ENCODE measurements at regions not wholly inside any gene's neighbourhood (a gene's known extent, or its start where the extent isn't known, plus 50 kb on each side); places are given as distances from the start of the nearest gene placed in this dataset.

- TF ChIP-seq EP300 (IDR thresholded peaks at IDR 0.05) (no peak), POLR2A (IDR thresholded peaks at IDR 0.05) (no peak), CTCF (IDR thresholded peaks at IDR 0.05) (no peak)
These were observed 125.0 kb upstream of the LPCAT1 start for GRCh38 chr5:1648806-1649205.
